SJSA1 (cell line): ENCODE measurements at regions not wholly inside any gene's neighbourhood (a gene's known extent, or its start where the extent isn't known, plus 50 kb on each side); places are given as distances from the start of the nearest gene placed in this dataset.

Source experiments
- DNase-seq, 2 experiments: peaks; one replicate each; pipeline ENCODE4 v3.0.0-alpha.2; 2015 to 2020; ENCODE audit warnings: low spot score in 2 of 2, low read depth in 1 of 2
- H3K27ac ChIP-seq: fragments of 250-450 bp; sonication (Bioruptor Pico); 2 replicates; pipeline ENCODE4 v1.5.1; 2020; ENCODE audit warnings: mild to moderate bottlenecking, moderate library complexity
- H3K27me3 ChIP-seq: fragments of 250-450 bp; sonication (Bioruptor Pico); replicated peaks from 2 replicates; pipeline ENCODE4 v1.5.1; 2020; ENCODE audit warnings: mild to moderate bottlenecking, moderate library complexity
- H3K36me3 ChIP-seq: fragments of 250-450 bp; sonication (Bioruptor Pico); 2 replicates; pipeline ENCODE4 v1.5.1; 2020; ENCODE audit warnings: mild to moderate bottlenecking
- H3K4me1 ChIP-seq: fragments of 250-450 bp; sonication (Bioruptor Pico); replicated peaks from 2 replicates; pipeline ENCODE4 v1.6.1; 2021; ENCODE audit warnings: mild to moderate bottlenecking
- H3K4me3 ChIP-seq: fragments of 250-450 bp; sonication (Bioruptor Pico); 2 replicates; pipeline ENCODE4 v1.5.1; 2020; ENCODE audit warnings: mild to moderate bottlenecking
- H3K9me3 ChIP-seq: fragments of 250-450 bp; sonication (Bioruptor Pico); replicated peaks from 2 replicates; pipeline ENCODE4 v1.5.1; 2020; ENCODE audit warnings: mild to moderate bottlenecking

DNA sequence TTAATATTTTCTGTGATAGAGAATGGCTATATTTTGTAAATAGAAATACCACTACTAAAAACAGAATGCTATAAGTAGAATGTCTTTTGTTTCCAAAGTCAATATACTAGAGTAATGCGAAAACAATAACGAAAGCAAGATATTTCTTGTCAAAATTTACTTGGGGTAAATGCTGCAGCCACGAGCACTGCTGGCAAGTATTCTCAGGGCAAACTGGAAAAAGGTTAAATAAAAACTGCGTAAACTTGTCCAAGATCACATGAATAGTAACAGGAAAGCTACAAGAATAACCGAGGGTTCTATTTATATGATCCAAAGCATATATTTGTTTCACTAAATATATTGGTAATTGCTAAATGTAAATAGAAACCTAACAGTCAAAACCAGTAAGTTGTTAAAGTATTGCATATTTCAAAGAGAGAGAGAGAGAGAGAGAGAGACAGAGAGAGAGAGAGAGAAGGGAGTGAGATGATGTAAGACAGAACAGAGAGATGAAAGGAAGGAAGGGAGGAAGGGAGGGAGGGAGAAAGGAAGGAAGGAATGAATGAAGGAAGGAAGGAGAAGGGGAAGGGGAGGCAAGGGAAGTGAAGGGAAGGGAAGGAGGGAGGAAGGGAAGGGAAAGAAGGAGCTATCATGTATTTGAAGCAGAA, 231.7 kb downstream of the KCNC2 start:
- Histone ChIP-seq H3K27ac (no peak overlapping the region), H3K4me3 (no peak overlapping the region), H3K27me3 (no peaks in the 10 kb centered on the region), H3K9me3 (no peaks in the 10 kb centered on the region), H3K4me1 (no peaks in the 10 kb centered on the region), H3K36me3 (no peaks in the 10 kb centered on the region)
- DNase-seq = no peak

- Histone ChIP-seq H3K4me1 (no peaks in the 10 kb centered on the region), H3K27me3 (no peaks in the 10 kb centered on the region), H3K27ac (no peak overlapping the region), H3K36me3 (no peaks in the 10 kb centered on the region), H3K4me3 (no peak overlapping the region), H3K9me3 (no peaks in the 10 kb centered on the region)
- no peak for DNase-seq
Observed at GRCh38 chr12:74980510-74980909, 229.1 kb downstream of the KCNC2 start.

DNA sequence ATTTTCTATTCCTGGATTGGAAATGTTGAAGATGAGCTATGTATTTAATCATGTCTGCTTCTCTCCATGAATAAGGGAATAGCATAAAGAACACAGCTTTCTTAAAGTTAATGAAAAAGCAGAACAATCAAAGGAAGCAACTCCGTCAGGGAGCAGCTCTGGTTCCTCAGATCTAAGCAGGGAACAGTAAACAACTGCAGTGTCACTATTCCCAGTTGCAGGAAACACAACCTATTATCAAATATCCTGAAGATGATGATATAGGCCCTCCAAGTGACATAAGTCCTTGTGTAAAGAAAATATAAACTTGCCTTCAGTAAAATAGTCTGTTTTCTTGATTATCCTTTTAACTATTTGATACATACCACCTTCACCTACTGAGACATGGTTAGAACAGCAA, 228.1 kb downstream of the KCNC2 start:
- no peak for DNase-seq
- Histone ChIP-seq H3K27ac (no peak overlapping the region), H3K36me3 (no peaks in the 10 kb centered on the region), H3K9me3 (no peaks in the 10 kb centered on the region), H3K4me1 (no peaks in the 10 kb centered on the region), H3K4me3 (no peak overlapping the region), H3K27me3 (no peaks in the 10 kb centered on the region)

GRCh38 chr12:74983917-74984316, 225.7 kb downstream of the KCNC2 start:
- no peak overlapping the region for H3K27ac ChIP-seq
- no peak overlapping the region for H3K4me3 ChIP-seq
- no peaks in the 10 kb centered on the region for H3K9me3 ChIP-seq
- DNase-seq = no peak
- H3K4me1 ChIP-seq = no peaks in the 10 kb centered on the region
- no peaks in the 10 kb centered on the region for H3K27me3 ChIP-seq
- no peaks in the 10 kb centered on the region for H3K36me3 ChIP-seq

- no peak for DNase-seq
- no peaks in the 10 kb centered on the region for H3K9me3 ChIP-seq
- no peaks in the 10 kb centered on the region for H3K36me3 ChIP-seq
- H3K4me3 ChIP-seq = no peak overlapping the region
- no peak overlapping the region for H3K27ac ChIP-seq
- no peaks in the 10 kb centered on the region for H3K4me1 ChIP-seq
- H3K27me3 ChIP-seq = no peaks in the 10 kb centered on the region
Observed at GRCh38 chr12:74984631-74985030, 225.0 kb downstream of the KCNC2 start.

GRCh38 chr12:74985293-74985985, 224.2 kb downstream of the KCNC2 start:
- no peaks in the 10 kb centered on the region for H3K27me3 ChIP-seq
- no peak overlapping the region for H3K4me3 ChIP-seq
- H3K27ac ChIP-seq = no peak overlapping the region
- DNase-seq = no peak
- H3K36me3 ChIP-seq = no peaks in the 10 kb centered on the region
- no peaks in the 10 kb centered on the region for H3K9me3 ChIP-seq
- no peaks in the 10 kb centered on the region for H3K4me1 ChIP-seq

- H3K27me3 ChIP-seq = no peaks in the 10 kb centered on the region
- H3K36me3 ChIP-seq = no peaks in the 10 kb centered on the region
- H3K4me1 ChIP-seq = no peaks in the 10 kb centered on the region
- no peaks in the 10 kb centered on the region for H3K9me3 ChIP-seq
- no peak for DNase-seq
- H3K4me3 ChIP-seq = no peak overlapping the region
- H3K27ac ChIP-seq = no peak overlapping the region
Observed at GRCh38 chr12:74985986-74986319, 223.7 kb downstream of the KCNC2 start.

GRCh38 chr12:74988156-74988555, 221.5 kb downstream of the KCNC2 start:
- Histone ChIP-seq H3K36me3 (no peaks in the 10 kb centered on the region), H3K27ac (no peak overlapping the region), H3K27me3 (no peaks in the 10 kb centered on the region), H3K9me3 (no peaks in the 10 kb centered on the region), H3K4me1 (no peaks in the 10 kb centered on the region), H3K4me3 (no peak overlapping the region)
- no peak for DNase-seq
